ENCODE measurements at regions not wholly inside any gene's neighbourhood (a gene's known extent, or its start where the extent isn't known, plus 50 kb on each side); places are given as distances from the start of the nearest gene placed in this dataset.
A peak's percentile ranks its signal among the peaks of the same experiment; 100 is the strongest.

DNA sequence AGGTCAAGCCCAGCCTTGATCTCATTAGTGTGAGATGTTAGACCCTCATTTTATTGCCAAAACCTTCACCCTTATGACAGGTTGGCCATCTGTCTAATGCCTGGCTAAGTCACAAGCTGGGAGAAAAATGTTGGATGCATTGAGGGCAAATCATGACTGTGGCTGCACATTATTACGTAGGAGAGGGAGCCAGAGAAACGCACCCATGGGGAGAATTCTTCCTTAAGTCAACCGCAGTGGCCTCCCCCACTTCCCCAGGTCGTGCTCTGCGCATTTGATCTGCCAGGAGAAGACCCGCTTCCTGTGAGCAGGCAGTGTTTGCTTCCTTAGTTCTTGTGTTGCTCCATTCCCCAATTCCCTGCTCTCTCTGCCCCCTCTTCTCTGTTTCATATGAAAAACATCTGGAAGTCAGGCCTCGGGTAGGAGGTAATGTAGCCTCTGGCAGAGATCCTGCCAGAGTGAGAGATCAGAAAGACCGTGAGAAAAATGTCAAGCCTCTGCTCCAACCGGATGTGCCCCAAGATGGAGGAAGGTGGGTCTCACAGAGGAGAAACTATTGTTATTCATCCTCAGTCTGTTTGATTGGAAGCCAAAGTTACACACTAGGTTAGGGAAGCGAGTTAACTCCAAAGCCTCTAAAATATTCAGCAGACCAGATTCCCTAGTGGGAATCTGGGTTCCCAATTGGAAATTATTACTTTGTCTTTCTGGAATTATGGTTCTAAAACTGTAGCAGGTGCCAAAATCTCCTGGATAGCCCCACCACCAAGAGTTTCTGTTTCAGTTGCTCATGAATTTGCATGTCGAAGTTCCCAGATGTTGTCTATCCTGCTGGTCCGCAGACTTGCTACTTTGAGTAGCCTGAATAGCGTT, 144.3 kb upstream of the PELI1 start:
- peak in 1 of 5 donors; percentile 17 for DNase-seq
- TF ChIP-seq POLR2A (IDR thresholded peaks at IDR 0.05) = no peak
- TF ChIP-seq, protein P1, sequence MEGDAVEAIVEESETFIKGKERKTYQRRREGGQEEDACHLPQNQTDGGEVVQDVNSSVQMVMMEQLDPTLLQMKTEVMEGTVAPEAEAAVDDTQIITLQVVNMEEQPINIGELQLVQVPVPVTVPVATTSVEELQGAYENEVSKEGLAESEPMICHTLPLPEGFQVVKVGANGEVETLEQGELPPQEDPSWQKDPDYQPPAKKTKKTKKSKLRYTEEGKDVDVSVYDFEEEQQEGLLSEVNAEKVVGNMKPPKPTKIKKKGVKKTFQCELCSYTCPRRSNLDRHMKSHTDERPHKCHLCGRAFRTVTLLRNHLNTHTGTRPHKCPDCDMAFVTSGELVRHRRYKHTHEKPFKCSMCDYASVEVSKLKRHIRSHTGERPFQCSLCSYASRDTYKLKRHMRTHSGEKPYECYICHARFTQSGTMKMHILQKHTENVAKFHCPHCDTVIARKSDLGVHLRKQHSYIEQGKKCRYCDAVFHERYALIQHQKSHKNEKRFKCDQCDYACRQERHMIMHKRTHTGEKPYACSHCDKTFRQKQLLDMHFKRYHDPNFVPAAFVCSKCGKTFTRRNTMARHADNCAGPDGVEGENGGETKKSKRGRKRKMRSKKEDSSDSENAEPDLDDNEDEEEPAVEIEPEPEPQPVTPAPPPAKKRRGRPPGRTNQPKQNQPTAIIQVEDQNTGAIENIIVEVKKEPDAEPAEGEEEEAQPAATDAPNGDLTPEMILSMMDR (IDR thresholded peaks at IDR 0.05) = no peak
- no peak for TF ChIP-seq EP300 (IDR thresholded peaks at IDR 0.05)
- 16 to 17% (median 17%) methylated on average over 13 of the region's 13 CpGs for WGBS, 3 donors
- no peak overlapping the region for H3K27ac ChIP-seq
- intact Hi-C loops (cut with DNase I) = no loop called here
- H3K27me3 ChIP-seq = no peaks in the 10 kb centered on the region
- no peaks in the 10 kb centered on the region for H3K36me3 ChIP-seq
- H3K4me3 ChIP-seq = no peak overlapping the region
- peaks cover 11% of the 10 kb centered on the region for H3K4me1 ChIP-seq (ENCODE audit: insufficient read depth)
- no peaks in the 10 kb centered on the region for H3K9me3 ChIP-seq

DNA sequence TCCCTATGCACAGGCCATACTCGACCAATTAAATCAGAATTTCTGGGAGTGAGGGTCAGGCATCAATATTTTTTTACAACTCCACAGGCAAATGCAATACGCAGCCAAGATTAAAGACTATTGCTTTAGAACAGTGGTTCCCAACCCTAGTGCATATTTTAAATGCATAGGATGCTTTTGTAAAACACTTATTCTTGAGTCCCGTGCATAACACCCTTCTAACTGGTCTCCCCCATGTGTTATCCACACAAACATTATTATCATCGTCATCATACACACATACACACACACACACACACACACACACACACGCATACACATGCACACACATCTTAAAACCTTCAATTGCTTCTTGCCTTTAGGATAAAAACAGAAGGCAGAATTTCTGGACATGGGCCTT, 145.0 kb upstream of the PELI1 start:
- H3K9me3 ChIP-seq = no peaks in the 10 kb centered on the region
- H3K27ac ChIP-seq = no peak overlapping the region
- no peak for DNase-seq
- 40 to 46% (median 44%) methylated on average over 5 of the region's 5 CpGs for whole genome bisulfite sequencing, 3 donors
- peaks cover 9% of the 10 kb centered on the region for H3K4me1 ChIP-seq (ENCODE audit: insufficient read depth)
- H3K27me3 ChIP-seq = no peaks in the 10 kb centered on the region
- no peak overlapping the region for H3K4me3 ChIP-seq
- intact Hi-C loops (cut with DNase I) = no loop called here
- TF ChIP-seq, protein P1 (IDR thresholded peaks at IDR 0.05) = no peak
- TF ChIP-seq EP300 (IDR thresholded peaks at IDR 0.05) = no peak
- no peak for TF ChIP-seq POLR2A (IDR thresholded peaks at IDR 0.05)
- H3K36me3 ChIP-seq = no peaks in the 10 kb centered on the region

DNA sequence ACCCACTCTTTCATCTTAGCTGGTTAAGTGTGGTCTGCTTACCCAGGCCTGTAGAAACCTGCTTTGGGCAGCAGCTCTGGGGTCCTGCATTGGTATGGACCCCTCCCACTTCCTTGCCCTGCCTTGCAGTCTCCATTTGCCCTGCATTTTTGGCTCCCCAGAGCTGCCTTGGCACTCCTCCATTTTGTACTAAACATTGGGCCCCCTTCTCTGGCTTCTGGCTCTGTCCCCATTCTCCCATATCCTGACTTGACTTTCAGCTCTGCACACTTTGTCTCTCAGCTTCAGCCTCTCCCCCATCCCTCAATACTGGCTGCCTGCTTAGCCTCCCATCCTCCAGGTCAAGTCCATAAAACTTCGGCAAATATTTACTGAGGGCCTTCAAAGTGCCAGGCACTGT, 145.5 kb upstream of the PELI1 start:
- Histone ChIP-seq H3K4me1 (ENCODE audit: insufficient read depth) (peaks cover 9% of the 10 kb centered on the region), H3K27me3 (no peaks in the 10 kb centered on the region), H3K4me3 (no peak overlapping the region), H3K36me3 (no peaks in the 10 kb centered on the region), H3K27ac (no peak overlapping the region), H3K9me3 (no peaks in the 10 kb centered on the region)
- 69 to 90% (median 90%) methylated on average over 1 of the region's 1 CpG for WGBS, 3 donors
- intact Hi-C loops (cut with DNase I) = no loop called here
- TF ChIP-seq, protein P1 (IDR thresholded peaks at IDR 0.05) = no peak
- DNase-seq = no peak

DNA sequence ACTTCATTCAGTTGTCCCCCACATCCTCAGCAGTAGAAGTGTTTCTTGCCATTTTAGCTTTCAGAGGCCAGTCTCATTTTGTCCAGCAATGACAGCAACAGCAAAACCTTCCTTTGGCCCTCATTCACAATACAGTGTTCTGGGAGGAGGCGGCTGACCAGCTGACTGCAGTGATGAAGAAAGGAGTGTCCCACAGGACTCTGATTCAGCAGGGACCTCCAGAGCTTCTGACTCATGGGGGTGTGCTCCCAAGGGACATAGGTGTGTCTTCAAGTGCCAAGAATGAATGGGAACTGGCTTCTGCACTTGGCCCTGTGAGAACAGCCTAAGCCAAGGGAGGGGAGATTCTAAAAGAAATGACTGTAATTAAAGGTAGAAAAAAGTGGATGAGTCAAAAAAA, 147.0 kb upstream of the PELI1 start:
- Histone ChIP-seq H3K9me3 (no peaks in the 10 kb centered on the region), H3K36me3 (no peaks in the 10 kb centered on the region), H3K27me3 (no peaks in the 10 kb centered on the region), H3K4me3 (no peak overlapping the region), H3K27ac (no peak overlapping the region), H3K4me1 (ENCODE audit: insufficient read depth) (peaks cover 11% of the 10 kb centered on the region)
- WGBS, 3 donors = 60 to 92% (median 67%) methylated on average over 1 of the region's 1 CpG
- TF ChIP-seq, protein P1 (IDR thresholded peaks at IDR 0.05) = no peak
- TF ChIP-seq POLR2A (IDR thresholded peaks at IDR 0.05) = no peak
- TF ChIP-seq EP300 (IDR thresholded peaks at IDR 0.05) = no peak
- intact Hi-C loops (cut with DNase I) = no loop called here
- no peak for DNase-seq
